Panc1 (cell line): ENCODE measurements at regions not wholly inside any gene's neighbourhood (a gene's known extent, or its start where the extent isn't known, plus 50 kb on each side); places are given as distances from the start of the nearest gene placed in this dataset.
"Not testable (repeated sequence)": the region's sequence is repeated elsewhere in the genome, so short reads cannot be mapped to it uniquely, and the experiment has no call there.

ENCODE experiments used
- ATAC-seq: fragments of 200-7000 bp; cut with Tn5 transposase; 2 replicates; pipeline ENCODE4 v1.9.1; 2020; ENCODE audit warnings: mild to moderate bottlenecking, moderate library complexity
- BruUV-seq: library from RNA; stranded (reverse); fragments of 400-500 nt; replicated peaks from 2 replicates; lab custom pipeline; 2021; lab: Mats Ljungman, UMichigan
- CTCF ChIA-PET: fragments of 300-600 bp; sonication (Branson Sonifier 250); formaldehyde crosslinking; loops from one replicate; lab custom pipeline; 2022; ENCODE audit warnings: antibody characterized with exemption; lab: Charles Lee
- POLR2A ChIA-PET: fragments of 300-600 bp; sonication (Branson Sonifier 250); formaldehyde crosslinking; loops from one replicate; lab custom pipeline; 2022; ENCODE audit warnings: antibody characterized with exemption; lab: Charles Lee
- DNase-seq: peaks from one replicate; pipeline ENCODE4 v3.0.0-alpha.2; 2010; ENCODE audit warnings: low read depth, low spot score
- H3K27ac ChIP-seq: 2 replicates; pipeline ENCODE4 v1.5.1; 2011; ENCODE audit warnings: mild to moderate bottlenecking, low read length, inconsistent platforms
- H3K27me3 ChIP-seq: fragments of 200-500 bp; sonication (Bioruptor generic); 2 replicates; pipeline ENCODE4 v1.6.0; 2014; ENCODE audit warnings: low read length, inconsistent platforms; ENCODE audit not compliant: control insufficient read depth, insufficient read depth
- H3K36me3 ChIP-seq: fragments of 200-500 bp; sonication (Bioruptor generic); 2 replicates; pipeline ENCODE4 v1.5.1; 2014; ENCODE audit warnings: inconsistent platforms, mild to moderate bottlenecking, low read length, moderate library complexity; ENCODE audit not compliant: control insufficient read depth, insufficient read depth
- H3K4me1 ChIP-seq: 2 replicates; pipeline ENCODE4 v1.5.1; 2011; ENCODE audit warnings: inconsistent platforms, mild to moderate bottlenecking, low read length, moderate library complexity; ENCODE audit not compliant: control insufficient read depth, insufficient read depth
- H3K4me3 ChIP-seq, 2 experiments: 2 replicates each; pipeline ENCODE4 v1.5.1; 2011 to 2012; ENCODE audit warnings: low read depth in 2 of 2, low read length in 2 of 2, mild to moderate bottlenecking in 2 of 2, inconsistent platforms in 1 of 2, moderate library complexity in 1 of 2
- H3K9me3 ChIP-seq: fragments of 200-500 bp; sonication (Bioruptor generic); 2 replicates; pipeline ENCODE4 v1.5.1; 2014; ENCODE audit warnings: low read depth, mild to moderate bottlenecking, inconsistent platforms, low read length, moderate library complexity; ENCODE audit not compliant: control insufficient read depth, insufficient read depth
- CTCF ChIP-seq: fragments of 450-650 bp; IDR thresholded peaks from 2 replicates; pipeline ENCODE4 v1.5.1; 2017; ENCODE audit warnings: mild to moderate bottlenecking
- POLR2AphosphoS5 ChIP-seq: IDR thresholded peaks from 2 replicates; pipeline ENCODE4 v1.6.1; 2012; ENCODE audit warnings: mild to moderate bottlenecking, low read depth, low read length, moderate library complexity
- SIN3A ChIP-seq: IDR thresholded peaks from 2 replicates; pipeline ENCODE4 v1.6.1; 2012; ENCODE audit warnings: low read depth, mild to moderate bottlenecking, low read length, moderate library complexity, borderline replicate concordance; ENCODE audit not compliant: insufficient read depth
- TCF7L2 ChIP-seq: IDR thresholded peaks from 2 replicates; pipeline ENCODE4 v1.6.1; 2011; ENCODE audit warnings: mild to moderate bottlenecking, low read depth, low read length, inconsistent platforms
- in situ Hi-C: cut with HindIII; loops from 2 replicates; pipeline ENCODE4 v1.10.0; 2016; ENCODE audit warnings: low sequenced_read_pairs, low pct_unique_long_range_greater_than_20kb
- intact Hi-C: fragments of 100-400 bp; cut with micrococcal nuclease; formaldehyde crosslinking; loops from one replicate; pipeline ENCODE4 v1.10.0; 2022; ENCODE audit not compliant: unreplicated experiment
- TF ChIP-seq, protein P1 (sequence below), 2 experiments: IDR thresholded peaks; 2 replicates each; pipeline ENCODE4 v1.6.1; 2011 to 2012; ENCODE audit warnings: low read depth in 2 of 2, control low read depth in 1 of 2, low read length in 1 of 2, mild to moderate bottlenecking in 1 of 2, moderate library complexity in 1 of 2; ENCODE audit not compliant: insufficient read depth in 1 of 2

DNA sequence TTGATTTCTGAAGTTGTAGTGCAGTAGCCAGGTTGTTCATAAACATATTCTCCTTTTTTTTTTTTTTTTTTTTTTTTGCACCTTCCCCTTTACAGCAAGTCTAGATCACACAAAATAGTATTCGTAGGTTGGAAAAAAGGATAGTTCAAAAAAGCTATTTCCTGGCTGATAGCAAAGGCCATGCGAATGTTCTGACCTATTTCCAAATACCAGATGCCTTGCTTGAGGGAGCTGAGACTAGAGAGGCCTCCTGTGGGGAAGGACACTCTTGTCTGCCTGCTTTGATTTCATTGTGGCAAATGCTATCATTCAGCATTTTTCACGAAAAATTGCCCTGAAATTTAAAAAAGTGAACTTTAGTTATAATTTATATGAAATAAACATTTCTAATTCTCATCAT is 111.4 kb downstream of the MAD2L1 start:
- no peak for TF ChIP-seq CTCF
- no peak for TF ChIP-seq SIN3A
- no peak for TF ChIP-seq TCF7L2
- TF ChIP-seq, protein P1, sequence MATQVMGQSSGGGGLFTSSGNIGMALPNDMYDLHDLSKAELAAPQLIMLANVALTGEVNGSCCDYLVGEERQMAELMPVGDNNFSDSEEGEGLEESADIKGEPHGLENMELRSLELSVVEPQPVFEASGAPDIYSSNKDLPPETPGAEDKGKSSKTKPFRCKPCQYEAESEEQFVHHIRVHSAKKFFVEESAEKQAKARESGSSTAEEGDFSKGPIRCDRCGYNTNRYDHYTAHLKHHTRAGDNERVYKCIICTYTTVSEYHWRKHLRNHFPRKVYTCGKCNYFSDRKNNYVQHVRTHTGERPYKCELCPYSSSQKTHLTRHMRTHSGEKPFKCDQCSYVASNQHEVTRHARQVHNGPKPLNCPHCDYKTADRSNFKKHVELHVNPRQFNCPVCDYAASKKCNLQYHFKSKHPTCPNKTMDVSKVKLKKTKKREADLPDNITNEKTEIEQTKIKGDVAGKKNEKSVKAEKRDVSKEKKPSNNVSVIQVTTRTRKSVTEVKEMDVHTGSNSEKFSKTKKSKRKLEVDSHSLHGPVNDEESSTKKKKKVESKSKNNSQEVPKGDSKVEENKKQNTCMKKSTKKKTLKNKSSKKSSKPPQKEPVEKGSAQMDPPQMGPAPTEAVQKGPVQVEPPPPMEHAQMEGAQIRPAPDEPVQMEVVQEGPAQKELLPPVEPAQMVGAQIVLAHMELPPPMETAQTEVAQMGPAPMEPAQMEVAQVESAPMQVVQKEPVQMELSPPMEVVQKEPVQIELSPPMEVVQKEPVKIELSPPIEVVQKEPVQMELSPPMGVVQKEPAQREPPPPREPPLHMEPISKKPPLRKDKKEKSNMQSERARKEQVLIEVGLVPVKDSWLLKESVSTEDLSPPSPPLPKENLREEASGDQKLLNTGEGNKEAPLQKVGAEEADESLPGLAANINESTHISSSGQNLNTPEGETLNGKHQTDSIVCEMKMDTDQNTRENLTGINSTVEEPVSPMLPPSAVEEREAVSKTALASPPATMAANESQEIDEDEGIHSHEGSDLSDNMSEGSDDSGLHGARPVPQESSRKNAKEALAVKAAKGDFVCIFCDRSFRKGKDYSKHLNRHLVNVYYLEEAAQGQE (IDR thresholded peaks at IDR 0.05; ENCODE audit: insufficient read depth in 1 of 2, low read depth in 2 of 2, low read length in 1 of 2), result no peak
- TF ChIP-seq POLR2AphosphoS5, result no peak
- H3K27me3 ChIP-seq, result no peaks in the 10 kb centered on the region
- ChIA-PET POLR2A (no interaction called here), CTCF (interaction anchor here (0.6 kb wide), 1 partner anchor 808 kb away, joined by 6 read pairs; no protein-coding TSS in a partner anchor)
- H3K27ac ChIP-seq, result no peak overlapping the region
- H3K4me3 ChIP-seq, result no peak overlapping the region
- H3K9me3 ChIP-seq, result no peaks in the 10 kb centered on the region
- ATAC-seq, result no peak
- in situ Hi-C loops (no loop called here), intact Hi-C loops (no loop called here)
- H3K4me1 ChIP-seq, result no peaks in the 10 kb centered on the region
- DNase-seq, result no peak
- BruUV-seq, result no TSS peak
- no peaks in the 10 kb centered on the region for H3K36me3 ChIP-seq

DNA sequence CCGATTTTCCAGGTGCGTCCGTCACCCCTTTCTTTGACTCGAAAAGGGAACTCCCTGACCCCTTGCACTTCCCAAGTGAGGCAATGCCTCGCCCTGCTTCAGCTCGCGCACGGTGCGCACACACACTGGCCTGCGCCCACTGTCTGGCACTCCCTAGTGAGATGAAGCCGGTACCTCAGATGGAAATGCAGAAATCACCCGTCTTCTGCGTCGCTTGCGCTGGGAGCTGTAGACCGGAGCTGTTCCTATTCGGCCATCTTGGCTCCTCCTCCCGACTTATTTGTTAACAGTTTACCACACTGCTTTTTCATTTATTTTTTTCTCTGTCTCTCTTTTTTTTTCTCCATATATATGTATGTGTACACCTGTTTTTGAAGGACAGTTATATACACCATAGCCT is 112.2 kb downstream of the MAD2L1 start:
- intact Hi-C loops, H3K27ac ChIP-seq, ATAC-seq, CTCF ChIA-PET, H3K36me3 ChIP-seq, H3K4me3 ChIP-seq, H3K4me1 ChIP-seq, H3K9me3 ChIP-seq, H3K27me3 ChIP-seq, in situ Hi-C loops, BruUV-seq, DNase-seq, POLR2A ChIA-PET: not testable (repeated sequence)

DNA sequence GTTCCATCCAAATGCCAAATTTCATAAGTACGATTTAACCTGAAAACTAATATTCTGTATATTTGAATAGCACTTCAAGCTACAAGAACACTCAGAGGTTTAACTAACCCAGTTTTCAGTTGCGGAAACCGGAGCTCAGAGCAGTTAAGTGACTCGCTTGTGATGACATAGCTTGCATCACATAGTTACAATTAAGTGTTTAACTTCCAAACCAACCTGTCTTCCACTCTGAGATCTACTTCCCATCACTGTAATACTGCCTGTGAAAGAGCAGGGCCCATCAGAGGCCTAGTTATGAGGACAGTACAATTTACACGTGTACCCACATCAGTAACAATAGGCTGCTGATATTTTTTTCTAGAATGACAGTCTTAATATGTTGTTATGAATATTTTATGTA is 120.3 kb downstream of the MAD2L1 start:
- ATAC-seq, result no peak
- intact Hi-C loops (no loop called here), in situ Hi-C loops (no loop called here)
- no peaks in the 10 kb centered on the region for H3K4me1 ChIP-seq
- CTCF ChIA-PET, result no interaction called here
- no TSS peak for BruUV-seq
- TF ChIP-seq CTCF (no peak), SIN3A (no peak), POLR2AphosphoS5 (no peak), TCF7L2 (no peak)
- TF ChIP-seq, protein P1 (IDR thresholded peaks at IDR 0.05; ENCODE audit: insufficient read depth in 1 of 2, low read depth in 2 of 2, low read length in 1 of 2), result no peak
- H3K4me3 ChIP-seq, result no peak overlapping the region
- no peaks in the 10 kb centered on the region for H3K36me3 ChIP-seq
- DNase-seq, result no peak
- no peaks in the 10 kb centered on the region for H3K27me3 ChIP-seq
- H3K27ac ChIP-seq, result no peak overlapping the region
- no peaks in the 10 kb centered on the region for H3K9me3 ChIP-seq
- POLR2A ChIA-PET, result no interaction called here
